GM18867 (cell line): ENCODE measurements at regions not wholly inside any gene's neighbourhood (a gene's known extent, or its start where the extent isn't known, plus 50 kb on each side); places are given as distances from the start of the nearest gene placed in this dataset.
"Not testable (repeated sequence)": the region's sequence is repeated elsewhere in the genome, so short reads cannot be mapped to it uniquely, and the experiment has no call there.

Source experiments
- ATAC-seq: cut with Tn5 transposase; IDR thresholded peaks from one replicate; pipeline ENCODE4 v1.9.1; 2021; ENCODE audit warnings: mild to moderate bottlenecking, moderate library complexity; ENCODE audit not compliant: unreplicated experiment

GRCh38 chr5:134471858-134472449 is 53.5 kb upstream of the JADE2 start:
- ATAC-seq = not testable (repeated sequence)

DNA sequence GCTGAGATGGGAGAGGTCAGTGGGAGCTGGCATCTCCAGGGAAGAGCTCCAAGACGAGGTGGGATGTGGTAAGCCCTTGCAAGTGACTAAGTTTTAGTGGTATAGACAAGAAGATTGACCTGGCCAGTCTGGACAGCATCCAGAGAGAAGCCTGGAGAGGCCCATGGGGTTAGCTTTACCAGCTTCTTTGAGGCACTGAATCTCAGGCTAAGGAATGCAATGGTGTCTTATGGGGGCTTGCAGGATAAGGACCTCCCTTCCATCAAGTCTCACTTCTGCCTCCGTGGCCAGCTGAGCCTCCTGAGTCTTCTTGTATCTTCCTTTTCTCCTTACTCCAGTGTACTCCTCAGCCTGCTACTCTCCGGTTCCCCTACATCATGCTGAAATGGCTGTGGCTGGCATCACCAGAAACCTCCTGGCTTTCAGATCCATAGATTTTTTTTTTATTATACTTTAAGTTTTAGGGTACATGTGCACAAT is 56.5 kb upstream of the JADE2 start:
- ATAC-seq = no peak

GRCh38 chr5:134467231-134467630 is 55.5 kb upstream of the CDKN2AIPNL start:
- no peak for ATAC-seq

DNA sequence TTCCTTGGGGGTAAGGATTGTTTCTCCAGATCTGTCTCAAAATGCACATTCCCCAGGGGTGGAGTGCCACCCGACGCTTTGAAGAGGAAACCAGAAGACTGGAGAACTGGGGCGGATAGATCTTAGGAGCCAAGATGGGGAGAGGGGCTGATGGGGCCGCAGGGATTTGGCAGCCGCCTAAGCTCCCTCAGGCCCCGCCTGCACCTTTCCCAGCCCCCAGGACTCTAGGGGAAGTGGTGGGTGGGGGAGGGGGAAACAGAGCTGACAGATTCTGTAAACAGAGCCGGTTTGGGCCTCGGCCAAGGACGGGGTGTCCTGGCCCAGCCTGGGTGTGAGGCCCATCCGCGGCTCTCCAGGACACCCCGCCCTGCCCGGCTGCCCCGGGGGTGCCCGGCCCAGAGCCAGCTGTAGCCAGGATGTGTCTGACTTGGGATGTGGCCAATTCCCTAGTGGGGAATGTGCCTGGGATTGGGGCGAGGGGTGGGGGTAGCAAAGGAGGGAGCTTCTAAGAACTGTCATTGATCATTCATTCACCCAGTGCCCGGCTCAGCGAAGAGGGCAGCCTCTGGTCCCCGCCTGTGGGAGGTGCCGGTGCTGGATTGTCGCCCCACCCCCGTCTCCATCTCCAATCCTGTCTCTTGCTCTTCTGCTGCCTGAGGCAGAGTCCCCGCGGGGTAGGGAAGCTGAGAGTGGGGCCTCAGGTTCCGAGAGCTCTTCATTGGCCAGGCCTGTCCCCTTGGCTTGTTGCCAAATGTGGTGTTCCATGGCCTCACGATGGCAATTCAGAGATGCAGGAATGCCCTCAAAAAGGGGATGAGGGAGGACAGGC is 54.8 kb upstream of the CDKN2AIPNL start:
- ATAC-seq = peak; percentile 20

- ATAC-seq = peak; percentile 85
These were observed 54.1 kb upstream of the CDKN2AIPNL start for GRCh38 chr5:134465816-134466240.

- ATAC-seq = peak; percentile 36
These were observed 53.5 kb upstream of the CDKN2AIPNL start for GRCh38 chr5:134464988-134465815.

DNA sequence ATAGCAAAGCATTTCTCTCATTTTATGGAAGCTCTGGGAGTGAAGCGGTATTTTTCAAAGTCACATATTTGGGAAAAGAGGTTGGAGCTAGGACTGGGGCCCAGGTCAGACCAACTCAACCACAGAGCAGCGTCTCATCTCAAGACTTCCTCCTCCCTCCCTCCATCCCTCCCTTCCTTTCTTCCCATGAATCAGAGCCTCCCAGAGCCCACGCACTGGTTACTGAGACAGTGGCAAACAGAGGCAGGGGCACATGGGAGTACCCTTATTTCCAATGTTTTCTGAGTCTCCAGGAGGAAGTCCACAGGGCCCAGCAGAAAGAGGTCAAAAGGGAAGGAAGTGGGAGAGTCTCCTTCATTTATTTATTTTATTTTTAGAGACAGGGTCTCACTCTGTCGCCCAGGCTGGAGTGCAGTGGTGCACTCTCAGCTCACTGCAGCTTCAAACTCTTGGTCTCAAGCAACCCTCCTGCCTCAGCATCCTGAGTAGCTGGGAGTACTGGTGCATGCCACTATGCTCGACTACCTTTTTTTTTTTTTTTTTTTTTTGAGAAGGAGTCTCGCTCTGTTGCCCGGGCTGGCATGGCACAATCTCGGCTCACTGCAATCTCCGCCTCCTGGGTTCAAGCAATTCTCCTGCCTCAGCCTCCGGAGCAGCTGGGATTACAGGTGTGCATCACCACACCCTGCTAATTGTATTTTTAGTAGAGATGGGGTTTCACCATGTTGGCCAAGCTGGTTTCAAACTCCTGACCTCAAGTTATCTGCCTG is 52.5 kb upstream of the CDKN2AIPNL start:
- ATAC-seq = no peak

GRCh38 chr5:134463176-134463720 is 51.6 kb upstream of the CDKN2AIPNL start:
- ATAC-seq = no peak

DNA sequence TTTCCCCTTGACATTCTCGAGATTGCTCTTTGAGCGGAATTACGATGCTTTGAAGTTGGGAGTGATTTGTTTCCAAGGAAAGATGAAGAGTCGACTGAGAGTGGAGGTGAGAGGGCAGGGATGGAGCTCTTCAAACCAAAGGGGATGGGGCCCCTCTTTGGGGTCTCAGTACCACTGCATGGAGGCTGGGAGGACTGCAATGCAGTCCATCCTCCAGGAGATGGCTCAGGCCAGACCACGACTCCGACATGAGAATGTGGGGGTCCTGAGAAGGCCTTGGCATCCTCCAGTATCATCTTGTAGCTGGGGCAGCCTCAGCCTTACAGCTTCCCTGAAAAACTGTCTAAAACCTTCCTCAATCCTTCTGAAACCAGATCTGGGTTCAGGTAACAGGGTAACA is 51.1 kb upstream of the CDKN2AIPNL start:
- no peak for ATAC-seq

- ATAC-seq = no peak
These were observed 50.4 kb upstream of the CDKN2AIPNL start for GRCh38 chr5:134462047-134462575.
